OCI-M2 (cell line): ENCODE measurements at regions not wholly inside any gene's neighbourhood (a gene's known extent, or its start where the extent isn't known, plus 50 kb on each side); places are given as distances from the start of the nearest gene placed in this dataset.

Experiments used
- DNase-seq: peaks from one replicate; lab custom pipeline; 2025; ENCODE audit not compliant: unreplicated experiment; lab: John Stamatoyannopoulos, UW

DNA sequence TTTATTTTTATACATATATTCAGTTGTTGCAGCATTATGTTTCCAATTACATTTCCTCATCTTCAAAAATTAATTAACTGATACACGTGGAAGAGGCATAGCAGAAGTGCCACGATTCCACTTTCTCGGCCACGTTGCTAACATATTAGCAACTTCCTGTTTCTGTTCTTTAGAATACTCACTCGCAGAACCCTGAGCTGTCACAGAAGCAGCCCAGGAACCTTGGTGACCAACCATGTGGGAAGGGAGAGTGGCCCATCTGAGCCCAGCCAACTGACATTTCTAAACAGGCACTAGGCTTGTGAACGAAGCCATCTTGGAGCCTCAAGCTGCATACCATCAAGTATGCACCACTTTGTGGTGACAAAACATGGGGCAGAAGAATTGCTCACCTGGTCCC lies 350.1 kb downstream of the CBLN2 start:
- DNase-seq, result no peak

- DNase-seq, result no peak
Observed at GRCh38 chr18:72187956-72188355, 356.2 kb downstream of the CBLN2 start.

DNA sequence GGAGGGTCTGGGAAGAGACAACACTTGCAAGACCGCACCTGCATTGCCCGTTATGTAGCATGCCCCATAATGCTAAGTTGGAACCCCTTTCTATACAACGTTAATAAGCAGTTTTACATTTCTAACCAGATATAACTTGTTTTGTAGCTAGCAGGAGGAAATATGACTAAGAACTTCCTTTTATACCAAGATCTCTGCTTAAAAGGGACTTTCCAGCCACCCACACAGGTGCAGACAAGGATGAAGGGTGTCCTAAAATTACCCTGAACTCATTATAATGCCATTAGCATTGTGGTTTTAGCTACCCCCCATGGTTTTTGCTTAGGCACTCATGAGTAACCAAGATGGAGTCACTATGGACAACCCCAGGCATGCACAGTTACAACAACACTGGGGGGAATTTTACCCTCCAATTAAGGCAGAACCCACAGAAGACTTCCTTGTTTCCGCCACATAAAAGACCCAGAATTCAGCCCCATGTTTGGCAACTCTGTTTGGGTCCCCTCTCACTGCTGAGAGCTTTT lies 362.8 kb downstream of the CBLN2 start:
- DNase-seq, result no peak

GRCh38 chr18:72180689-72181088 lies 363.5 kb downstream of the CBLN2 start:
- no peak for DNase-seq

- DNase-seq, result no peak
Observed at GRCh38 chr18:72174972-72175649, 369.0 kb downstream of the CBLN2 start.

- no peak for DNase-seq
Observed at GRCh38 chr18:72171596-72171995, 372.5 kb downstream of the CBLN2 start.

DNA sequence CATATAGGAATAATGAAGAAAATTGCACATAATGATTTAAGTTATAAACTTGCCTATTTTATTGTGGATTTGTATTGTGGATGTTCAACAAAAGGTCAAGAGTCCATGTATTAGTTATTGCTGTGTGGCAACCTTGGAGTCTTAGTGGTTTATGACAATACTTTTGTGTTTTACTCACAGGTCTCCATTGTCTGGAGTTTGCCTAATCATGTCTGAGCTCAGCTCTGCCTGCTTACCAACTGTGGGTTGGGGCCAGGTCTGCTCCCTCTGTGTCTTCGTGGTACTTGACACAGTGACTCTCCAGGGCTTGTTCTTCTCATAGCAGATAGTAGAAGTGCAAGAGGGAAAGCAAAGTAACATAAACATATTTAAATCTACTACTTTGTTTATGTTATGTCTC lies 382.5 kb downstream of the CBLN2 start:
- no peak for DNase-seq

- no peak for DNase-seq
Observed at GRCh38 chr18:72160510-72161445, 383.4 kb downstream of the CBLN2 start.

GRCh38 chr18:72155327-72155726 lies 388.8 kb downstream of the CBLN2 start:
- no peak for DNase-seq

DNA sequence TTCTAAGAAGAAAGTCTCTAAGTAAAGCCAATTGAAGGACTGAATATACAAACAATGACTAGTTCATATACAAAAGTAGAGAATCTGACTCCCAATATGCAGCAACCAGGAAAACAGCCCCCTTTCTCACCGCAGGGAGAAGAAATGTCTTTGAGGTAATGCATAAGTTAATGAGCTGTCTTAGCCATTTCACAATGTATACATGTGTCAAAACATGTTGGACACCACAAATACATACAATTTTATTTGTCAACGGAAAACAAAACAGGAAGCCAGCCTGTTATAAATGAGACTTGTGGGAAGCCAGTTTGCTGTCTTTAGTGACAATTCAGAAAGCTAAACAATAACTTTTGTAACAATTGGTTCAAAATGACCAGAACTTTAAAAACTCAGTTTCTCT lies 389.2 kb downstream of the CBLN2 start:
- DNase-seq, result no peak

- no peak for DNase-seq
Observed at GRCh38 chr18:72152935-72153334, 391.2 kb downstream of the CBLN2 start.

DNA sequence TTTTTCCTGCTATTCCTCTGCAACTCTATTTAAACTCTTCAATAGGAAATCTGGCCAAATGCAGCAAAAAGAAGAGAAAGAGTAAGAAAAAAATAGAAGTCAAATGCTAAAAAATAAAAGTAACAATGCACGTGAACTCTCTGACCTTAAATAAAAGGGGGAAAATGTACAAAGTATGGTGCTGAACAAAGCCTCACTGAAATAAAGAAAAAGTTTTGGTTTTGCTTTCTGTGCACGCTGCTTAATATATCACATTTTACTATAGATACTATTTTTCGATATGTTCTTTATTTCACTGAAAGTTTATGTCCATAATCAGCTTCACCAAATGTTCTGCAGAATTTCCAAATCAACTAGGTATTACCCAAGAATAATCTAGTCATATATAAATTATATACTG lies 396.3 kb downstream of the CBLN2 start:
- no peak for DNase-seq

- no peak for DNase-seq
Observed at GRCh38 chr18:72140007-72140406, 404.1 kb downstream of the CBLN2 start.

GRCh38 chr18:72128649-72129048 lies 415.5 kb downstream of the CBLN2 start:
- DNase-seq, result no peak

DNA sequence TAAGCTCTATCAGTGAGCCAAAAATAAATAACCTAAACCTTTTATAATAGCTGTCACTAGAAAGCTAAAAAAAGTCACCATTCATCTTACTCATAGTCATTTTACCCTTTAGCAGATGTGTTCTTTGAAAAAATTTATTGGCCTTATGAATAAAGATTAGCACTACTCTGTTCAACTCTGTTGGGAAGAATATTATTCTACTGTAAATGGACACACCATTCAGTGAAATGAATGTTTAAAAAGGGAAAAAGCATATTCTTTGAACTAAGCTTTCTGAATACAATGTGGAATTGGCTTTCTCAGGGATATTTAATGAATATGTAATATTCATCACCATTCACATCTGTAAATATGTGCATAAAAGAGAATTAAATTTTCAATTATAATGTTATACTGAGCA lies 422.0 kb downstream of the CBLN2 start:
- no peak for DNase-seq

- no peak for DNase-seq
Observed at GRCh38 chr18:72119082-72119481, 425.1 kb downstream of the CBLN2 start.

GRCh38 chr18:72114801-72115594 lies 429.1 kb downstream of the CBLN2 start:
- DNase-seq, result no peak

DNA sequence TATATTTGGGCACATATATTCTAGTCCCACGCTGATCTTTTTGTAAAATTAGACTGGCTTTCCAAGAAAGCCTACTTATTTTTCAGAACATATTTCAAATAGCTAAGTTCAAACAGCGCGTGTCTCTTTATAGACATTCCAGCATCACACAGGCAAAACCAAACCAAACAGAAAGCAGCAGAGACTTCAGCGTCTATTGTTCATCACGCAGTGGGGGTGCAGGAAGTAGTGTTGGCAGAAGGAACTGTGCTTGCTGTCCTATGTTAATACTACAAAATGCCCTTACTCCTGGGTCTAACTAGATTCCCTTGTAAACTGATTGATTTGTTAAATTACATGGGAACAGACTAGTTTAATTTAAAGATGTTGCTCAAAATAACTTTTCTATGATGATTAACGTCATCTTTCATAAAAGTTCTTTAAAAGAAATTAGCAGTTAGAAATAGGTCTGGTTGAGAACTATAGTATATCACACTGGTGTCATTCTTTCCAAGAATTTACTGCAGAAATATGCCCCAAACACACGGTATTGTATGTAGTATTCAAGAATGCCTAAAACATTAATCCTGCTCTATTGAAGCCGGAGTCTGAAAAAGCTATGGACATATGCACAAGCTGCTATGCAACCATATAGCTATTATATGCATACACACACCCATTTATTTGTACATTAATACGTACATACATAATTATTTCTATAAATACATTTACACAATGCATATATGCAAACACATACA lies 436.3 kb downstream of the CBLN2 start:
- DNase-seq, result no peak

DNA sequence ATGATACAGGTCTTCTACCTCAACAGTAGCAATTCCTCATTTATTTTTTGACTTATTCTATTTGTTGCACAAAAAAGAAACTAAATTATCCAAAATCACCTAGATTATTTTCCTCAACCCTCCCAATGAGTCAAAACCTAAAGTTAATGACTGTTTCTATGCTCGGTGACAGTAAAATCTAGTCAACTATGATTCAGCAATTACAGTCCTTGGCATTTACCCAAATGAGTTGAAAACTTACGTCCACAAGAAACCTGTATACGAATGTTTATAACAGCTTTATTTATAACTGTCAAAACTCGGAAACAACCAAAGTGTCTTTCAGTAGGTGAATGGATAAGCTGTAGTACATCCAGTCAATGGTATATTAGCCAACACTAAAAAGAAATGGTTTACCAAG lies 439.3 kb downstream of the CBLN2 start:
- no peak for DNase-seq

DNA sequence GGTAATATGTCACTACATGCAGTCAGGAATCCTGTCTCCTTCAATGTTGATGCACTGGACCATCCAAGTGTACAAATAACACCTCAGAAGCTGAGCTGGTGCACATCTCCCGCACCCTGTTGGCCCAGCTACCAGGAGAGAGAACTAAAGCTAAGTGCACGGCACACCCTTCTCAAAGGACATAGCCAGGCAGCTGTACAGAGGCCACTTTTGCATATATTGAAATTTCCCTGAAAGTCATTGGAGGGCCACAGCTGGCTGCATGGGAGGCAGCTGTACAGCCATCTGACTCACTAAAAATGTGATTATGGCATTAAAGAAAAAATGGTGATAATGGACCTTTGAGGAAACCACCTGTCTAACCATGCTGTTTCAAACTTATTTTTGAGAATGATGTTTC lies 441.7 kb downstream of the CBLN2 start:
- DNase-seq, result no peak
